ENCODE measurements at regions not wholly inside any gene's neighbourhood (a gene's known extent, or its start where the extent isn't known, plus 50 kb on each side); places are given as distances from the start of the nearest gene placed in this dataset.

GRCh38 chr11:97336064-97336463 is 946.3 kb downstream of the JRKL start:
- TF ChIP-seq, protein P1, sequence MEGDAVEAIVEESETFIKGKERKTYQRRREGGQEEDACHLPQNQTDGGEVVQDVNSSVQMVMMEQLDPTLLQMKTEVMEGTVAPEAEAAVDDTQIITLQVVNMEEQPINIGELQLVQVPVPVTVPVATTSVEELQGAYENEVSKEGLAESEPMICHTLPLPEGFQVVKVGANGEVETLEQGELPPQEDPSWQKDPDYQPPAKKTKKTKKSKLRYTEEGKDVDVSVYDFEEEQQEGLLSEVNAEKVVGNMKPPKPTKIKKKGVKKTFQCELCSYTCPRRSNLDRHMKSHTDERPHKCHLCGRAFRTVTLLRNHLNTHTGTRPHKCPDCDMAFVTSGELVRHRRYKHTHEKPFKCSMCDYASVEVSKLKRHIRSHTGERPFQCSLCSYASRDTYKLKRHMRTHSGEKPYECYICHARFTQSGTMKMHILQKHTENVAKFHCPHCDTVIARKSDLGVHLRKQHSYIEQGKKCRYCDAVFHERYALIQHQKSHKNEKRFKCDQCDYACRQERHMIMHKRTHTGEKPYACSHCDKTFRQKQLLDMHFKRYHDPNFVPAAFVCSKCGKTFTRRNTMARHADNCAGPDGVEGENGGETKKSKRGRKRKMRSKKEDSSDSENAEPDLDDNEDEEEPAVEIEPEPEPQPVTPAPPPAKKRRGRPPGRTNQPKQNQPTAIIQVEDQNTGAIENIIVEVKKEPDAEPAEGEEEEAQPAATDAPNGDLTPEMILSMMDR (IDR thresholded peaks at IDR 0.05; ENCODE audit: extremely low read depth in 1 of 2, insufficient read depth in 1 of 2, low read depth in 1 of 2, low read length in 2 of 2): no peak
- no peak for TF ChIP-seq POLR2AphosphoS5 (IDR thresholded peaks at IDR 0.05; ENCODE audit: insufficient read depth, low read depth, low read length)
- no peak for TF ChIP-seq POLR2A (IDR thresholded peaks at IDR 0.05; ENCODE audit: low read depth, low read length)
- TF ChIP-seq MAX (IDR thresholded peaks at IDR 0.05; ENCODE audit: insufficient read depth, insufficient read length): no peak
- TF ChIP-seq EZH2 (IDR thresholded peaks at IDR 0.05; ENCODE audit: borderline replicate concordance, low read depth, low read length, severe bottlenecking): no peak
- no peak for TF ChIP-seq MYC (IDR thresholded peaks at IDR 0.05; ENCODE audit: low read depth, low read length)
- TF ChIP-seq GATA2 (IDR thresholded peaks at IDR 0.05; ENCODE audit: insufficient read depth, insufficient read length, low read depth, low read length): no peak

Data from endothelial cell of umbilical vein (primary cell).